ENCODE measurements at regions not wholly inside any gene's neighbourhood (a gene's known extent, or its start where the extent isn't known, plus 50 kb on each side); places are given as distances from the start of the nearest gene placed in this dataset.
A peak's percentile ranks its signal among the peaks of the same experiment; 100 is the strongest.

DNA sequence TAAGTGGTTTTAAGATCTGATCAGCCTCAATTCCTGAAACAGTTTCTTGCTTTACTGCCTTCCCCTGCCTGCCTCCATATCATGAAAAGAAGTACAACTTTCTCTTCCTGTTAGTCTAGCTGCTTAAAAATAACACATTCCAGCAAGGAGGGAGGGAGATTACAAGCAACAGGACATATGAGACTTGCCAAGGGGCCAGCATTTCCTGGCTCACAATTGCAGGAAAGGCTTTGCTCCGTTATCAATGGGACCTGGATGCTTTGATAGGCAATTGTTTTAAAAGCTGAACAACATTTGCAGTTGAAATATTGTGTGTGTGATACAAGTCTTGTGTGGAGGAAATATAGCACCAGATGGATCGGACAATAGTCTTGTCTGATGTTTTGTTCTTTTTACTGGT is 425.0 kb downstream of the FAT4 start:
- no peak for ATAC-seq
- no peak for TF ChIP-seq CSRNP3 (CRISPR knock-in tag; IDR thresholded peaks at IDR 0.05)
- TF ChIP-seq ZNF70 (CRISPR knock-in tag; IDR thresholded peaks at IDR 0.05) = no peak
- TF ChIP-seq, protein P1, sequence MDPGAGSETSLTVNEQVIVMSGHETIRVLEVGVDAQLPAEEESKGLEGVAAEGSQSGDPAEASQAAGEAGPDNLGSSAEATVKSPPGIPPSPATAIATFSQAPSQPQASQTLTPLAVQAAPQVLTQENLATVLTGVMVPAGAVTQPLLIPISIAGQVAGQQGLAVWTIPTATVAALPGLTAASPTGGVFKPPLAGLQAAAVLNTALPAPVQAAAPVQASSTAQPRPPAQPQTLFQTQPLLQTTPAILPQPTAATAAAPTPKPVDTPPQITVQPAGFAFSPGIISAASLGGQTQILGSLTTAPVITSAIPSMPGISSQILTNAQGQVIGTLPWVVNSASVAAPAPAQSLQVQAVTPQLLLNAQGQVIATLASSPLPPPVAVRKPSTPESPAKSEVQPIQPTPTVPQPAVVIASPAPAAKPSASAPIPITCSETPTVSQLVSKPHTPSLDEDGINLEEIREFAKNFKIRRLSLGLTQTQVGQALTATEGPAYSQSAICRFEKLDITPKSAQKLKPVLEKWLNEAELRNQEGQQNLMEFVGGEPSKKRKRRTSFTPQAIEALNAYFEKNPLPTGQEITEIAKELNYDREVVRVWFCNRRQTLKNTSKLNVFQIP (CRISPR knock-in tag; IDR thresholded peaks at IDR 0.05; ENCODE audit: borderline replicate concordance, low read depth) = no peak
- no peak for TF ChIP-seq ZNF565 (CRISPR knock-in tag; conservative IDR thresholded peaks at IDR 0.05; ENCODE audit: low read depth)
- TF ChIP-seq ESRRG (CRISPR knock-in tag; IDR thresholded peaks at IDR 0.05) = no peak
- TF ChIP-seq TOX (CRISPR knock-in tag; IDR thresholded peaks at IDR 0.05; ENCODE audit: borderline replicate concordance) = no peak
- no peak for TF ChIP-seq OSR1 (CRISPR knock-in tag; IDR thresholded peaks at IDR 0.05)
- TF ChIP-seq TSHZ2 (CRISPR knock-in tag; IDR thresholded peaks at IDR 0.05) = no peak
- no peak for TF ChIP-seq ZFP3 (CRISPR knock-in tag; IDR thresholded peaks at IDR 0.05)
- no peak for TF ChIP-seq TCF4 (CRISPR knock-in tag; IDR thresholded peaks at IDR 0.05; ENCODE audit: borderline replicate concordance)
- no peak for TF ChIP-seq ARNTL (CRISPR knock-in tag; IDR thresholded peaks at IDR 0.05; ENCODE audit: borderline replicate concordance, low read depth)
- no peak for TF ChIP-seq PPARA (CRISPR knock-in tag; IDR thresholded peaks at IDR 0.05; ENCODE audit: borderline replicate concordance)
- no peak for TF ChIP-seq ISL1 (CRISPR knock-in tag; IDR thresholded peaks at IDR 0.05)
- no peak for TF ChIP-seq ZC3H10 (CRISPR knock-in tag; IDR thresholded peaks at IDR 0.05)
- TF ChIP-seq, protein P2, sequence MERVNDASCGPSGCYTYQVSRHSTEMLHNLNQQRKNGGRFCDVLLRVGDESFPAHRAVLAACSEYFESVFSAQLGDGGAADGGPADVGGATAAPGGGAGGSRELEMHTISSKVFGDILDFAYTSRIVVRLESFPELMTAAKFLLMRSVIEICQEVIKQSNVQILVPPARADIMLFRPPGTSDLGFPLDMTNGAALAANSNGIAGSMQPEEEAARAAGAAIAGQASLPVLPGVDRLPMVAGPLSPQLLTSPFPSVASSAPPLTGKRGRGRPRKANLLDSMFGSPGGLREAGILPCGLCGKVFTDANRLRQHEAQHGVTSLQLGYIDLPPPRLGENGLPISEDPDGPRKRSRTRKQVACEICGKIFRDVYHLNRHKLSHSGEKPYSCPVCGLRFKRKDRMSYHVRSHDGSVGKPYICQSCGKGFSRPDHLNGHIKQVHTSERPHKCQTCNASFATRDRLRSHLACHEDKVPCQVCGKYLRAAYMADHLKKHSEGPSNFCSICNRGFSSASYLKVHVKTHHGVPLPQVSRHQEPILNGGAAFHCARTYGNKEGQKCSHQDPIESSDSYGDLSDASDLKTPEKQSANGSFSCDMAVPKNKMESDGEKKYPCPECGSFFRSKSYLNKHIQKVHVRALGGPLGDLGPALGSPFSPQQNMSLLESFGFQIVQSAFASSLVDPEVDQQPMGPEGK (CRISPR knock-in tag; IDR thresholded peaks at IDR 0.05; ENCODE audit: borderline replicate concordance) = no peak

DNA sequence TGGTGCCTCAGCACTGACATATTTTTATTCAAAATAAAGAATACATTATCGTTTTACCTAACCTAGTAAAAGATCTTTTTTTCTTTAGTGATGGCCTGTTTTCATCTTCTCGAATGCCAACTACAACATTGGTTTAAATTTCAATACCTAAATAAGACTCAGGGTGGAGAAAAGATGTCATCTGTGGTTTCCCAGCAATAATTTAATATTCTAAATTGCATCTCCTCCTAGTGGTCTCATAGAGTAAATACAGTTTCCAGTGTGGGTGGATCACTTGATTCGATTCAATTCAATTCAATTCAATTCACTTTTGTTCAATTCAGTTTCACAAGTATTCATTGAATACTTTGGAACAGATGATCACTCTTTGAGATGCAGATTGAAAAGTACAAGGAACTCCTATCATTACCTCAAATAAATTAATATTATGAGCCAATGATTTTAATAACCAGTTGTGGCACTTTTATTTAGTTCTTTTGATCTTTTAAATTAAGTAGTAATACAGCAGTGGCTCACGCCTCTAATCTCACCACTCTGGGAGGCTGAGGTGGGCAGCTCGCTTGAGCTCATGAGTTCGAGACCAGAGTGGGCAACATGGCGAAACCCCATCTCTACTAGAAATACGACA is 427.2 kb downstream of the FAT4 start:
- peak; percentile 46; the same call in 1 of the 3 replicates for ATAC-seq
- no peak for TF ChIP-seq ZC3H10 (CRISPR knock-in tag; IDR thresholded peaks at IDR 0.05)
- TF ChIP-seq, protein P3, sequence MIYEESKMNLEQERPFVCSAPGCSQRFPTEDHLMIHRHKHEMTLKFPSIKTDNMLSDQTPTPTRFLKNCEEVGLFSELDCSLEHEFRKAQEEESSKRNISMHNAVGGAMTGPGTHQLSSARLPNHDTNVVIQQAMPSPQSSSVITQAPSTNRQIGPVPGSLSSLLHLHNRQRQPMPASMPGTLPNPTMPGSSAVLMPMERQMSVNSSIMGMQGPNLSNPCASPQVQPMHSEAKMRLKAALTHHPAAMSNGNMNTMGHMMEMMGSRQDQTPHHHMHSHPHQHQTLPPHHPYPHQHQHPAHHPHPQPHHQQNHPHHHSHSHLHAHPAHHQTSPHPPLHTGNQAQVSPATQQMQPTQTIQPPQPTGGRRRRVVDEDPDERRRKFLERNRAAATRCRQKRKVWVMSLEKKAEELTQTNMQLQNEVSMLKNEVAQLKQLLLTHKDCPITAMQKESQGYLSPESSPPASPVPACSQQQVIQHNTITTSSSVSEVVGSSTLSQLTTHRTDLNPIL (CRISPR knock-in tag; IDR thresholded peaks at IDR 0.05; ENCODE audit: low read depth) = no peak

GRCh38 chr4:125744891-125745364 is 430.2 kb downstream of the FAT4 start:
- TF ChIP-seq ZC3H10 (CRISPR knock-in tag; IDR thresholded peaks at IDR 0.05) = no peak
- no peak for TF ChIP-seq BACH2 (CRISPR knock-in tag; IDR thresholded peaks at IDR 0.05; ENCODE audit: borderline replicate concordance)
- TF ChIP-seq ARNTL (CRISPR knock-in tag; IDR thresholded peaks at IDR 0.05; ENCODE audit: borderline replicate concordance, low read depth) = no peak
- TF ChIP-seq, protein P2 (CRISPR knock-in tag; IDR thresholded peaks at IDR 0.05; ENCODE audit: borderline replicate concordance) = no peak
- TF ChIP-seq ZNF8 (CRISPR knock-in tag; IDR thresholded peaks at IDR 0.05) = no peak
- TF ChIP-seq CSRNP3 (CRISPR knock-in tag; IDR thresholded peaks at IDR 0.05) = no peak
- ATAC-seq = no peak
